Epithelial cell of proximal tubule (primary cell): ENCODE measurements at regions not wholly inside any gene's neighbourhood (a gene's known extent, or its start where the extent isn't known, plus 50 kb on each side); places are given as distances from the start of the nearest gene placed in this dataset.

Experiments
- DNase-seq: peaks from one replicate; pipeline ENCODE4 v3.0.0-alpha.2; 2011; ENCODE audit warnings: low read depth
- H3K4me3 ChIP-seq: 2 replicates; pipeline ENCODE4 v1.5.1; 2011; ENCODE audit warnings: low read depth, mild to moderate bottlenecking, low read length
- TF ChIP-seq, protein P1 (sequence below): conservative IDR thresholded peaks from 2 replicates; pipeline ENCODE4 v1.5.1; 2012; ENCODE audit warnings: low read depth, mild to moderate bottlenecking, low read length

- no peak overlapping the region for H3K4me3 ChIP-seq
- no peak for DNase-seq
- TF ChIP-seq, protein P1, sequence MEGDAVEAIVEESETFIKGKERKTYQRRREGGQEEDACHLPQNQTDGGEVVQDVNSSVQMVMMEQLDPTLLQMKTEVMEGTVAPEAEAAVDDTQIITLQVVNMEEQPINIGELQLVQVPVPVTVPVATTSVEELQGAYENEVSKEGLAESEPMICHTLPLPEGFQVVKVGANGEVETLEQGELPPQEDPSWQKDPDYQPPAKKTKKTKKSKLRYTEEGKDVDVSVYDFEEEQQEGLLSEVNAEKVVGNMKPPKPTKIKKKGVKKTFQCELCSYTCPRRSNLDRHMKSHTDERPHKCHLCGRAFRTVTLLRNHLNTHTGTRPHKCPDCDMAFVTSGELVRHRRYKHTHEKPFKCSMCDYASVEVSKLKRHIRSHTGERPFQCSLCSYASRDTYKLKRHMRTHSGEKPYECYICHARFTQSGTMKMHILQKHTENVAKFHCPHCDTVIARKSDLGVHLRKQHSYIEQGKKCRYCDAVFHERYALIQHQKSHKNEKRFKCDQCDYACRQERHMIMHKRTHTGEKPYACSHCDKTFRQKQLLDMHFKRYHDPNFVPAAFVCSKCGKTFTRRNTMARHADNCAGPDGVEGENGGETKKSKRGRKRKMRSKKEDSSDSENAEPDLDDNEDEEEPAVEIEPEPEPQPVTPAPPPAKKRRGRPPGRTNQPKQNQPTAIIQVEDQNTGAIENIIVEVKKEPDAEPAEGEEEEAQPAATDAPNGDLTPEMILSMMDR = no peak
These were observed 78.9 kb upstream of the MPPED2 start for GRCh38 chr11:30665067-30665466.

- TF ChIP-seq, protein P1 = no peak
These were observed 67.5 kb upstream of the MPPED2 start for GRCh38 chr11:30653606-30654005.

DNA sequence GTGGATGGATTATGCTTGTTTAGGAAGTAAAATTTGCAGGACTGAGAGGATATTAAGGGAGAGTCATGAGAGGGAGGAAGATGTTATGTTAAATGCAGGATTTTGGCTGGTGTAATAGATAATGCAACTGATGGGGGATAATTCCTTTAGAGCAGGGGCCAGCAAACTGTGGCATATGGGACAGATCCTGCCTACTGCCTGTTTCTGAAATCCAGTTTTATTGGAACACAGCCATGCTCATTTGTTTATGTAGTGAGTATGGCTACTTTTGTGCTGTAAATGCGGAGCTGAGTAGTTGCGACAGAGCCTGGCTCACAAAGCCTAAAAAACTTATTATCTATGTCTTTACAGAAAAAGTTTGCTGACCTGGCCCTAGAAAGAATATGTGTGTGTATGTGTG lies 66.6 kb upstream of the MPPED2 start:
- TF ChIP-seq, protein P1 = no peak
- no peak for DNase-seq
- H3K4me3 ChIP-seq = no peak overlapping the region

More at GRCh38 chr11:30653606-30654005, 67.5 kb upstream of the MPPED2 start:
- no peak for DNase-seq
- H3K4me3 ChIP-seq = no peak overlapping the region

- H3K4me3 ChIP-seq = no peak overlapping the region
- TF ChIP-seq, protein P1 = no peak
- no peak for DNase-seq
These were observed 64.1 kb upstream of the MPPED2 start for GRCh38 chr11:30650266-30650665.
